ENCODE measurements at regions not wholly inside any gene's neighbourhood (a gene's known extent, or its start where the extent isn't known, plus 50 kb on each side); places are given as distances from the start of the nearest gene placed in this dataset.
A peak's percentile ranks its signal among the peaks of the same experiment; 100 is the strongest.

GRCh38 chr11:80307676-80308075 lies 866.8 kb upstream of the TENM4 start:
- Histone ChIP-seq H3K36me3 (ENCODE audit: low read depth, low read length) (no peaks in the 10 kb centered on the region), H3K79me2 (ENCODE audit: low read length) (no peaks in the 10 kb centered on the region), H3K9me3 (ENCODE audit: low read length) (no peaks in the 10 kb centered on the region; the same call in 1 of the 2 replicates), H3K27ac (ENCODE audit: low read length) (no peak overlapping the region), H3K9ac (ENCODE audit: low read length) (no peak overlapping the region), H3K27me3 (ENCODE audit: low read length) (no peaks in the 10 kb centered on the region), H3K4me3 (ENCODE audit: low read length) (no peak overlapping the region), H3K9me2 (replicated peaks; ENCODE audit: low read length) (no peaks in the 10 kb centered on the region), H3F3A (ENCODE audit: low read length, unreplicated experiment) (no peaks in the 10 kb centered on the region), H3K4me1 (ENCODE audit: insufficient read depth, low read length) (no peaks in the 10 kb centered on the region), H3K4me2 (ENCODE audit: low read length) (no peak overlapping the region), H2AFZ (ENCODE audit: low read length) (no peak overlapping the region), H4K20me1 (ENCODE audit: low read length) (no peaks in the 10 kb centered on the region)
- no TSS peak for BruUV-seq (replicated peaks)
- intact Hi-C loops (cut with micrococcal nuclease) = no loop called here
- ATAC-seq (no peak), DNase-seq (no peak)
- TF ChIP-seq EZH2 (IDR thresholded peaks at IDR 0.05; ENCODE audit: low read length, unreplicated experiment) = no peak
- no peak for TF ChIP-seq EZH2phosphoT487 (IDR thresholded peaks at IDR 0.05; ENCODE audit: borderline replicate concordance, low read length)
- TF ChIP-seq, protein P1, sequence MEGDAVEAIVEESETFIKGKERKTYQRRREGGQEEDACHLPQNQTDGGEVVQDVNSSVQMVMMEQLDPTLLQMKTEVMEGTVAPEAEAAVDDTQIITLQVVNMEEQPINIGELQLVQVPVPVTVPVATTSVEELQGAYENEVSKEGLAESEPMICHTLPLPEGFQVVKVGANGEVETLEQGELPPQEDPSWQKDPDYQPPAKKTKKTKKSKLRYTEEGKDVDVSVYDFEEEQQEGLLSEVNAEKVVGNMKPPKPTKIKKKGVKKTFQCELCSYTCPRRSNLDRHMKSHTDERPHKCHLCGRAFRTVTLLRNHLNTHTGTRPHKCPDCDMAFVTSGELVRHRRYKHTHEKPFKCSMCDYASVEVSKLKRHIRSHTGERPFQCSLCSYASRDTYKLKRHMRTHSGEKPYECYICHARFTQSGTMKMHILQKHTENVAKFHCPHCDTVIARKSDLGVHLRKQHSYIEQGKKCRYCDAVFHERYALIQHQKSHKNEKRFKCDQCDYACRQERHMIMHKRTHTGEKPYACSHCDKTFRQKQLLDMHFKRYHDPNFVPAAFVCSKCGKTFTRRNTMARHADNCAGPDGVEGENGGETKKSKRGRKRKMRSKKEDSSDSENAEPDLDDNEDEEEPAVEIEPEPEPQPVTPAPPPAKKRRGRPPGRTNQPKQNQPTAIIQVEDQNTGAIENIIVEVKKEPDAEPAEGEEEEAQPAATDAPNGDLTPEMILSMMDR (conservative IDR thresholded peaks at IDR 0.05; ENCODE audit: low read depth, low read length) = no peak
- POLR2A ChIA-PET (ENCODE audit: unreplicated experiment) = no interaction called here
- CTCF ChIA-PET = interaction anchor here (0.6 kb wide), 1 partner anchor 538 kb away, joined by 7 read pairs; no protein-coding TSS in a partner anchor

DNA sequence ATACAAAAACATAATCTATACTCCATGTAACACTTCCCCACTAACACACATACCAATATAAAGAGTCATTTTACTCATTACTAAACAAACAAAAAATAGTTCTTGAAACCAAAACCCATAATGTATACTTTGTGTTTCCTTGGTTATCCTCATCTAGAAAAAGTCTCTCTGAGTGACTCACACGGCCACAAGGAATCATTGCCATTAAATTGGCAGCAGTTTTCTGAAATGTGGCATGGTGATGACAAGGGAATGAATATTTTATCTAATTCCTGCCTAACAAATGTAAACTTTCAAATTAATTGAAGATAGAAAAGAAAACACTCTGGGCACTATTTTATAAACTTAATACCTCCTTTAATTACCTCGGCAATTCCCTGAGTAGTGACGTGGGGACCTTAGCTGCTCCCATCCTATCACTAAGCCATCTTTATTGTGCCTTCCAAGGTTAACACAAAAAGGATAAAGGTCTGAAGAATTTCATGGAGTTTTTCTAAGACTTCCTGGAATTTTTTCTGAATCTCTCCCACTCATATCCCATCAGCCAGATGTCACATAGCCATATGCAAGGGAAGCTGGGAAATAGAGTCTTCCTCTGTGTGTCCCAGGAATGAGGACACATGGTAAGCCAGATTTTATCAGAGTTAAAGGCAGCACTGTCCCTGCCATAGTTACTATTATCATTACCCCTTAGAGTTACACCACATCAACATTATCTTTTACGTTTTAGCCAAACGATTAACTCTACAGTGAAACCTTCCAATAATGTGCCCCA lies 857.2 kb upstream of the TENM4 start:
- Histone ChIP-seq H3K27ac (ENCODE audit: low read length) (peak overlapping the region; percentile 83), H3K4me1 (ENCODE audit: insufficient read depth, low read length) (peaks cover 15% of the 10 kb centered on the region), H3K27me3 (ENCODE audit: low read length) (no peaks in the 10 kb centered on the region), H3K9me3 (ENCODE audit: low read length) (peaks cover 6% of the 10 kb centered on the region; the same call in 1 of the 2 replicates), H3K4me3 (ENCODE audit: low read length) (peak overlapping the region; percentile 6; the same call in 1 of the 2 replicates), H3K36me3 (ENCODE audit: low read depth, low read length) (no peaks in the 10 kb centered on the region), H3K79me2 (ENCODE audit: low read length) (no peaks in the 10 kb centered on the region), H3K4me2 (ENCODE audit: low read length) (peak overlapping the region; percentile 15), H3K9ac (ENCODE audit: low read length) (peak overlapping the region; percentile 28), H3K9me2 (replicated peaks; ENCODE audit: low read length) (no peaks in the 10 kb centered on the region), H4K20me1 (ENCODE audit: low read length) (no peaks in the 10 kb centered on the region), H2AFZ (ENCODE audit: low read length) (peak overlapping the region; percentile 3; the same call in 1 of the 2 replicates), H3F3A (ENCODE audit: low read length, unreplicated experiment) (no peaks in the 10 kb centered on the region)
- intact Hi-C loops (cut with micrococcal nuclease) = no loop called here
- peak; percentile 42 for ATAC-seq
- TF ChIP-seq EZH2phosphoT487 (IDR thresholded peaks at IDR 0.05; ENCODE audit: borderline replicate concordance, low read length) (no peak), EZH2 (IDR thresholded peaks at IDR 0.05; ENCODE audit: low read length, unreplicated experiment) (no peak)
- TF ChIP-seq, protein P1 (conservative IDR thresholded peaks at IDR 0.05; ENCODE audit: low read depth, low read length) = no peak
- POLR2A ChIA-PET (ENCODE audit: unreplicated experiment) = no interaction called here
- peak; percentile 86 for DNase-seq
- BruUV-seq (replicated peaks) = no TSS peak
- CTCF ChIA-PET = no interaction called here

DNA sequence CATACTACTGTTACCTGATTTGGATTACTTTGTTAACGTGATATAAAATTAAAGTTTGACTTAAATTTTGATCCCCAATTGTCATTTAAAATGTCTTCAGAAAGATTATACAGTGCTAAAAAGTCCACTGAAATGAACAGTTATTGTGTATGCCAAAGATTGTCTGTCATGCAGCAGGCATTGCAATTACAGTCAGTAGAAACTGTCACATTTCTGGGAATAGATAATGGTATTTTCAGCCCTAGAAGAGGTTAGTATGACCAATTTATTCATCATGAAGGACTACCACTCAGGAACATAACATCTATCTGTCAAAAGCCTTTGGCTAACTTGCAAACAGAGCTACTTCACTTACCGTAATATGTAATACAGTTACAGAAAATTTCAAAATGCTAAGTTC lies 852.5 kb upstream of the TENM4 start:
- ATAC-seq = no peak
- H3K9me2 ChIP-seq (replicated peaks; ENCODE audit: low read length) = no peaks in the 10 kb centered on the region
- no peak for TF ChIP-seq EZH2 (IDR thresholded peaks at IDR 0.05; ENCODE audit: low read length, unreplicated experiment)
- TF ChIP-seq EZH2phosphoT487 (IDR thresholded peaks at IDR 0.05; ENCODE audit: borderline replicate concordance, low read length) = no peak
- TF ChIP-seq, protein P1 (conservative IDR thresholded peaks at IDR 0.05; ENCODE audit: low read depth, low read length) = no peak
- intact Hi-C loops (cut with micrococcal nuclease) = no loop called here
- no peaks in the 10 kb centered on the region for H3K79me2 ChIP-seq (ENCODE audit: low read length)
- no peak overlapping the region for H3K4me2 ChIP-seq (ENCODE audit: low read length)
- no peak overlapping the region for H3K4me3 ChIP-seq (ENCODE audit: low read length)
- no peaks in the 10 kb centered on the region for H3K27me3 ChIP-seq (ENCODE audit: low read length)
- no peak for DNase-seq
- no peaks in the 10 kb centered on the region for H4K20me1 ChIP-seq (ENCODE audit: low read length)
- no peak overlapping the region for H3K27ac ChIP-seq (ENCODE audit: low read length)
- POLR2A ChIA-PET (ENCODE audit: unreplicated experiment) = no interaction called here
- peaks cover 10% of the 10 kb centered on the region for H3K4me1 ChIP-seq (ENCODE audit: insufficient read depth, low read length)
- BruUV-seq (replicated peaks) = no TSS peak
- no peak overlapping the region for H3K9ac ChIP-seq (ENCODE audit: low read length)
- H3K9me3 ChIP-seq (ENCODE audit: low read length) = no peaks in the 10 kb centered on the region
- H2AFZ ChIP-seq (ENCODE audit: low read length) = no peak overlapping the region
- H3F3A ChIP-seq (ENCODE audit: low read length, unreplicated experiment) = no peaks in the 10 kb centered on the region
- no peaks in the 10 kb centered on the region for H3K36me3 ChIP-seq (ENCODE audit: low read depth, low read length)
- CTCF ChIA-PET = no interaction called here

All from PC-3 (cell line).